DND-41 (cell line): ENCODE measurements at regions not wholly inside any gene's neighbourhood (a gene's known extent, or its start where the extent isn't known, plus 50 kb on each side); places are given as distances from the start of the nearest gene placed in this dataset.

Experiments used
- ATAC-seq: fragments of 200-7000 bp; cut with Tn5 transposase; 3 replicates; pipeline ENCODE4 v1.9.1; 2021; ENCODE audit warnings: low read depth; ENCODE audit not compliant: insufficient read depth
- DNase-seq: peaks from one replicate; pipeline ENCODE4 v3.0.0-alpha.2; 2020
- H2AFZ ChIP-seq: 2 replicates; pipeline ENCODE4 v1.6.0; 2012; ENCODE audit warnings: low read depth, low read length
- H3K27ac ChIP-seq: 2 replicates; pipeline ENCODE4 v1.5.1; 2012; ENCODE audit warnings: low read length, inconsistent platforms
- H3K27me3 ChIP-seq: fragments of 200-600 bp; sonication (generic); 2 replicates; pipeline ENCODE4 v1.6.0; 2012; ENCODE audit warnings: low read length, mild to moderate bottlenecking, inconsistent platforms; ENCODE audit not compliant: insufficient read depth, poor library complexity
- H3K36me3 ChIP-seq: 2 replicates; pipeline ENCODE4 v1.5.1; 2012; ENCODE audit warnings: low read length, inconsistent platforms; ENCODE audit not compliant: insufficient read depth
- H3K4me1 ChIP-seq: 2 replicates; pipeline ENCODE4 v1.5.1; 2012; ENCODE audit warnings: mild to moderate bottlenecking, low read length; ENCODE audit not compliant: insufficient read depth
- H3K4me2 ChIP-seq: 2 replicates; pipeline ENCODE4 v1.6.0; 2012; ENCODE audit warnings: mild to moderate bottlenecking, moderate library complexity, low read length, inconsistent platforms; ENCODE audit not compliant: insufficient read depth
- H3K4me3 ChIP-seq, 2 experiments: fragments of 200-600 bp in 1 of 2; shearing (Covaris generic) in 1 of 2; 2 replicates each; pipeline ENCODE4 v1.5.1; 2012 to 2016; ENCODE audit warnings: inconsistent platforms in 2 of 2, low read length in 2 of 2, mild to moderate bottlenecking in 2 of 2, low read depth in 1 of 2, moderate library complexity in 1 of 2
- H3K79me2 ChIP-seq: 2 replicates; pipeline ENCODE4 v1.6.0; 2012; ENCODE audit warnings: low read length, inconsistent platforms; ENCODE audit not compliant: insufficient read depth
- H3K9ac ChIP-seq: 2 replicates; pipeline ENCODE4 v1.6.0; 2012; ENCODE audit warnings: low read depth, mild to moderate bottlenecking, inconsistent platforms, low read length, moderate library complexity
- H3K9me3 ChIP-seq: 2 replicates; pipeline ENCODE4 v1.5.1; 2012; ENCODE audit warnings: low read length, moderate library complexity, mild to moderate bottlenecking, inconsistent platforms; ENCODE audit not compliant: insufficient read depth, severe bottlenecking
- H4K20me1 ChIP-seq: 2 replicates; pipeline ENCODE4 v1.6.0; 2012; ENCODE audit warnings: low read length; ENCODE audit not compliant: insufficient read depth
- CTCF ChIP-seq: IDR thresholded peaks from 2 replicates; pipeline ENCODE4 v1.5.1; 2012; ENCODE audit warnings: borderline replicate concordance, low read length, moderate library complexity, mild to moderate bottlenecking; ENCODE audit not compliant: poor library complexity, severe bottlenecking; ENCODE audit errors: extremely low read depth
- EZH2 ChIP-seq: IDR thresholded peaks from 3 replicates; pipeline ENCODE4 v1.6.1; 2012; ENCODE audit warnings: borderline replicate concordance, low read depth, mild to moderate bottlenecking, moderate library complexity, low read length, inconsistent platforms; ENCODE audit not compliant: severe bottlenecking

- DNase-seq: no peak
- no peak for ATAC-seq
- Histone ChIP-seq H3K4me3 (no peak overlapping the region), H3K4me2 (no peak overlapping the region), H3K4me1 (no peaks in the 10 kb centered on the region), H3K9ac (no peak overlapping the region), H3K9me3 (no peaks in the 10 kb centered on the region), H3K79me2 (no peaks in the 10 kb centered on the region), H3K36me3 (no peaks in the 10 kb centered on the region), H4K20me1 (no peaks in the 10 kb centered on the region), H2AFZ (no peak overlapping the region), H3K27ac (no peak overlapping the region), H3K27me3 (peaks cover 20% of the 10 kb centered on the region)
- TF ChIP-seq EZH2 (no peak), CTCF (no peak)
Measured at GRCh38 chr2:180655842-180656454, 324.5 kb upstream of the UBE2E3 start.

GRCh38 chr2:180655393-180655792 is 325.0 kb upstream of the UBE2E3 start:
- Histone ChIP-seq H3K9me3 (no peaks in the 10 kb centered on the region), H2AFZ (no peak overlapping the region), H3K27me3 (peaks cover 20% of the 10 kb centered on the region), H3K79me2 (no peaks in the 10 kb centered on the region), H3K4me2 (no peak overlapping the region), H3K27ac (no peak overlapping the region), H3K36me3 (no peaks in the 10 kb centered on the region), H4K20me1 (no peaks in the 10 kb centered on the region), H3K9ac (no peak overlapping the region), H3K4me1 (no peaks in the 10 kb centered on the region), H3K4me3 (no peak overlapping the region)
- ATAC-seq (no peak), DNase-seq (no peak)
- no peak for TF ChIP-seq EZH2
- TF ChIP-seq CTCF: no peak

GRCh38 chr2:180653481-180653880 is 326.9 kb upstream of the UBE2E3 start:
- Histone ChIP-seq H2AFZ (no peak overlapping the region), H4K20me1 (no peaks in the 10 kb centered on the region), H3K9ac (no peak overlapping the region), H3K36me3 (no peaks in the 10 kb centered on the region), H3K79me2 (no peaks in the 10 kb centered on the region), H3K27me3 (peaks cover 10% of the 10 kb centered on the region), H3K9me3 (no peaks in the 10 kb centered on the region), H3K4me1 (no peaks in the 10 kb centered on the region), H3K4me3 (no peak overlapping the region), H3K4me2 (no peak overlapping the region), H3K27ac (no peak overlapping the region)
- ATAC-seq (no peak), DNase-seq (no peak)
- TF ChIP-seq CTCF (no peak), EZH2 (no peak)
